ENCODE measurements at regions not wholly inside any gene's neighbourhood (a gene's known extent, or its start where the extent isn't known, plus 50 kb on each side); places are given as distances from the start of the nearest gene placed in this dataset.

DNA sequence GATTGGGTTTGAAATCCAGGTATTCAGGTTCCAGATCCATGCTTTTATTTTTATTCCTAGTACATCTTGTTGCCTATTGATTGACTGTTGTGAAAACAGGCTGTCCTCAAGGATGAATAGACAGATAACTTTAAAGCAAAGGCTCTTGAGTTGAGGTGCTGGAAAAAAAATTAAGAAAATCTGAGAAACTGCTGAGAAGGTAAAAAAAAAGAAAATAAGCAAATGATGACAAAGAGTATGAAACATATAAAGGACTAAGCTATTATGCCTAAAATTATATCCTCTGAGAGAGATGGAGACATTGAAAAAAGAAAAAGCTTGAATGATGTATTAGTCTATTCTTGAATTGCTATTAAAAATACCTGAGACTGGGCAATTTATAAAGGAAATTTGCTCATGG lies 392.3 kb upstream of the RGS17 start:
- ATAC-seq, result no peak
- TF ChIP-seq ISL1 (CRISPR knock-in tag; IDR thresholded peaks at IDR 0.05), result no peak
- no peak for TF ChIP-seq ARNTL (CRISPR knock-in tag; IDR thresholded peaks at IDR 0.05; ENCODE audit: borderline replicate concordance, low read depth)
- TF ChIP-seq ZFP3 (CRISPR knock-in tag; IDR thresholded peaks at IDR 0.05), result no peak
- no peak for TF ChIP-seq ZNF565 (CRISPR knock-in tag; conservative IDR thresholded peaks at IDR 0.05; ENCODE audit: low read depth)
- TF ChIP-seq, protein P1, sequence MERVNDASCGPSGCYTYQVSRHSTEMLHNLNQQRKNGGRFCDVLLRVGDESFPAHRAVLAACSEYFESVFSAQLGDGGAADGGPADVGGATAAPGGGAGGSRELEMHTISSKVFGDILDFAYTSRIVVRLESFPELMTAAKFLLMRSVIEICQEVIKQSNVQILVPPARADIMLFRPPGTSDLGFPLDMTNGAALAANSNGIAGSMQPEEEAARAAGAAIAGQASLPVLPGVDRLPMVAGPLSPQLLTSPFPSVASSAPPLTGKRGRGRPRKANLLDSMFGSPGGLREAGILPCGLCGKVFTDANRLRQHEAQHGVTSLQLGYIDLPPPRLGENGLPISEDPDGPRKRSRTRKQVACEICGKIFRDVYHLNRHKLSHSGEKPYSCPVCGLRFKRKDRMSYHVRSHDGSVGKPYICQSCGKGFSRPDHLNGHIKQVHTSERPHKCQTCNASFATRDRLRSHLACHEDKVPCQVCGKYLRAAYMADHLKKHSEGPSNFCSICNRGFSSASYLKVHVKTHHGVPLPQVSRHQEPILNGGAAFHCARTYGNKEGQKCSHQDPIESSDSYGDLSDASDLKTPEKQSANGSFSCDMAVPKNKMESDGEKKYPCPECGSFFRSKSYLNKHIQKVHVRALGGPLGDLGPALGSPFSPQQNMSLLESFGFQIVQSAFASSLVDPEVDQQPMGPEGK (CRISPR knock-in tag; IDR thresholded peaks at IDR 0.05; ENCODE audit: borderline replicate concordance), result no peak
- no peak for TF ChIP-seq TCF4 (CRISPR knock-in tag; IDR thresholded peaks at IDR 0.05; ENCODE audit: borderline replicate concordance)
- TF ChIP-seq, protein P2, sequence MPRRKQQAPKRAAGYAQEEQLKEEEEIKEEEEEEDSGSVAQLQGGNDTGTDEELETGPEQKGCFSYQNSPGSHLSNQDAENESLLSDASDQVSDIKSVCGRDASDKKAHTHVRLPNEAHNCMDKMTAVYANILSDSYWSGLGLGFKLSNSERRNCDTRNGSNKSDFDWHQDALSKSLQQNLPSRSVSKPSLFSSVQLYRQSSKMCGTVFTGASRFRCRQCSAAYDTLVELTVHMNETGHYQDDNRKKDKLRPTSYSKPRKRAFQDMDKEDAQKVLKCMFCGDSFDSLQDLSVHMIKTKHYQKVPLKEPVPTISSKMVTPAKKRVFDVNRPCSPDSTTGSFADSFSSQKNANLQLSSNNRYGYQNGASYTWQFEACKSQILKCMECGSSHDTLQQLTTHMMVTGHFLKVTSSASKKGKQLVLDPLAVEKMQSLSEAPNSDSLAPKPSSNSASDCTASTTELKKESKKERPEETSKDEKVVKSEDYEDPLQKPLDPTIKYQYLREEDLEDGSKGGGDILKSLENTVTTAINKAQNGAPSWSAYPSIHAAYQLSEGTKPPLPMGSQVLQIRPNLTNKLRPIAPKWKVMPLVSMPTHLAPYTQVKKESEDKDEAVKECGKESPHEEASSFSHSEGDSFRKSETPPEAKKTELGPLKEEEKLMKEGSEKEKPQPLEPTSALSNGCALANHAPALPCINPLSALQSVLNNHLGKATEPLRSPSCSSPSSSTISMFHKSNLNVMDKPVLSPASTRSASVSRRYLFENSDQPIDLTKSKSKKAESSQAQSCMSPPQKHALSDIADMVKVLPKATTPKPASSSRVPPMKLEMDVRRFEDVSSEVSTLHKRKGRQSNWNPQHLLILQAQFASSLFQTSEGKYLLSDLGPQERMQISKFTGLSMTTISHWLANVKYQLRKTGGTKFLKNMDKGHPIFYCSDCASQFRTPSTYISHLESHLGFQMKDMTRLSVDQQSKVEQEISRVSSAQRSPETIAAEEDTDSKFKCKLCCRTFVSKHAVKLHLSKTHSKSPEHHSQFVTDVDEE (CRISPR knock-in tag; IDR thresholded peaks at IDR 0.05), result no peak
- TF ChIP-seq, protein P3, sequence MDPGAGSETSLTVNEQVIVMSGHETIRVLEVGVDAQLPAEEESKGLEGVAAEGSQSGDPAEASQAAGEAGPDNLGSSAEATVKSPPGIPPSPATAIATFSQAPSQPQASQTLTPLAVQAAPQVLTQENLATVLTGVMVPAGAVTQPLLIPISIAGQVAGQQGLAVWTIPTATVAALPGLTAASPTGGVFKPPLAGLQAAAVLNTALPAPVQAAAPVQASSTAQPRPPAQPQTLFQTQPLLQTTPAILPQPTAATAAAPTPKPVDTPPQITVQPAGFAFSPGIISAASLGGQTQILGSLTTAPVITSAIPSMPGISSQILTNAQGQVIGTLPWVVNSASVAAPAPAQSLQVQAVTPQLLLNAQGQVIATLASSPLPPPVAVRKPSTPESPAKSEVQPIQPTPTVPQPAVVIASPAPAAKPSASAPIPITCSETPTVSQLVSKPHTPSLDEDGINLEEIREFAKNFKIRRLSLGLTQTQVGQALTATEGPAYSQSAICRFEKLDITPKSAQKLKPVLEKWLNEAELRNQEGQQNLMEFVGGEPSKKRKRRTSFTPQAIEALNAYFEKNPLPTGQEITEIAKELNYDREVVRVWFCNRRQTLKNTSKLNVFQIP (CRISPR knock-in tag; IDR thresholded peaks at IDR 0.05; ENCODE audit: borderline replicate concordance, low read depth), result no peak
- no peak for TF ChIP-seq GLIS3 (CRISPR knock-in tag; IDR thresholded peaks at IDR 0.05)
- TF ChIP-seq ZNF8 (CRISPR knock-in tag; IDR thresholded peaks at IDR 0.05), result no peak
- TF ChIP-seq TOX (CRISPR knock-in tag; IDR thresholded peaks at IDR 0.05; ENCODE audit: borderline replicate concordance), result no peak
- TF ChIP-seq ESRRG (CRISPR knock-in tag; IDR thresholded peaks at IDR 0.05), result no peak

DNA sequence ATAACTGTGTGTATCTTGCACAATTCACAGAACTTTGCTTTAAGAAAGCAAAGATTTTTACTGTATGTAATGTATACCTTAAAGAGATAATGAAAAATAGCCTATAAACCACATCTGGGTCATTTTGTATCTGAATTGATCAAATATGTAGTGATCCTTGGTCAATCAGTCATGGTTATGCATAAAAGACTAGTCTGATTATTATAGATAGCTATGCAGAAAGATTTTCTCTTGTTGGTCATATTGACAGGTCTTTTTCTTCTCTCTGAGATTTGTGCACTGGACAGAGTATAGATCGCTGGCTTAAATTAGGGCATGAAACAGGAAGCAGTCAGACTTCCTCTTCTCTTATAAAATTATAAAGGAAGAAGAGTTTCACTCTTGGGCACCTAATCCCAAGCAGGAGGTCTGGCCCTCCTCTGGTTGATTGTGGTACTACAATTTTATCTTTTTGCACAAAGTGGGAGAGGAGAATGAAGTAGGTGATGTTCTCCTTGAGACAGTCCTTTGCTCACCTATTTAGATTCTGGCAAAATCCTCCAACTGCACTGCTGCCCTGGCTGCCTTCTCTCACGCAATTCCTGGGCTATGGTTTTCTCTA lies 380.9 kb upstream of the RGS17 start:
- ATAC-seq, result peak; percentile 84
- TF ChIP-seq TOX (CRISPR knock-in tag; IDR thresholded peaks at IDR 0.05; ENCODE audit: borderline replicate concordance) (no peak), ISL1 (CRISPR knock-in tag; IDR thresholded peaks at IDR 0.05) (no peak)

DNA sequence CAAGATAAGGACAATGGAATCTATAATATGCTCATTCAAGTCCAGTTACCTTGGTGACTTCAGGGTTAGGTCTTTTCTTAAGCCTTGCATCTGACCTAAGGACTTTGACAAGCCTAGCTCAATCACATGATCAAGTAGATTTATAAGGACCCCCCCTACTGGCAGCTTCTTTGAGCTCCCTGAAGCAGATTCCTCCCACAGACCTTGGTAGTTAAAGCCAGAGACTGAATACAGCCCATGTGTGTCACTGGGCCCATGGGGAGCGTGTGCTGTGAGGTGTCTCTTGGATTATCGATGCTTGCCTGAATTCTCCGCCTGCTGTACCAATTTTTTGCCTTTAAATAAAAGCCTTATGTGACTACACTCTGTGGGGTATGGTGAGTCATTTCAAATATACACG lies 372.7 kb upstream of the RGS17 start:
- ATAC-seq, result no peak
- TF ChIP-seq ZNF565 (CRISPR knock-in tag; conservative IDR thresholded peaks at IDR 0.05; ENCODE audit: low read depth), result no peak
- TF ChIP-seq PPARA (CRISPR knock-in tag; IDR thresholded peaks at IDR 0.05; ENCODE audit: borderline replicate concordance), result no peak
- no peak for TF ChIP-seq ZNF8 (CRISPR knock-in tag; IDR thresholded peaks at IDR 0.05)
- TF ChIP-seq ZFP3 (CRISPR knock-in tag; IDR thresholded peaks at IDR 0.05), result no peak
- TF ChIP-seq ARNTL (CRISPR knock-in tag; IDR thresholded peaks at IDR 0.05; ENCODE audit: borderline replicate concordance, low read depth), result no peak
- no peak for TF ChIP-seq OSR1 (CRISPR knock-in tag; IDR thresholded peaks at IDR 0.05)
- TF ChIP-seq, protein P4, sequence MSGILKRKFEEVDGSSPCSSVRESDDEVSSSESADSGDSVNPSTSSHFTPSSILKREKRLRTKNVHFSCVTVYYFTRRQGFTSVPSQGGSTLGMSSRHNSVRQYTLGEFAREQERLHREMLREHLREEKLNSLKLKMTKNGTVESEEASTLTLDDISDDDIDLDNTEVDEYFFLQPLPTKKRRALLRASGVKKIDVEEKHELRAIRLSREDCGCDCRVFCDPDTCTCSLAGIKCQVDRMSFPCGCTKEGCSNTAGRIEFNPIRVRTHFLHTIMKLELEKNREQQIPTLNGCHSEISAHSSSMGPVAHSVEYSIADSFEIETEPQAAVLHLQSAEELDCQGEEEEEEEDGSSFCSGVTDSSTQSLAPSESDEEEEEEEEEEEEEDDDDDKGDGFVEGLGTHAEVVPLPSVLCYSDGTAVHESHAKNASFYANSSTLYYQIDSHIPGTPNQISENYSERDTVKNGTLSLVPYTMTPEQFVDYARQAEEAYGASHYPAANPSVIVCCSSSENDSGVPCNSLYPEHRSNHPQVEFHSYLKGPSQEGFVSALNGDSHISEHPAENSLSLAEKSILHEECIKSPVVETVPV (CRISPR knock-in tag; IDR thresholded peaks at IDR 0.05), result no peak
- no peak for TF ChIP-seq ZNF70 (CRISPR knock-in tag; IDR thresholded peaks at IDR 0.05)
- no peak for TF ChIP-seq TCF4 (CRISPR knock-in tag; IDR thresholded peaks at IDR 0.05; ENCODE audit: borderline replicate concordance)
- no peak for TF ChIP-seq ISL1 (CRISPR knock-in tag; IDR thresholded peaks at IDR 0.05)
- TF ChIP-seq ZFP30 (CRISPR knock-in tag; IDR thresholded peaks at IDR 0.05), result no peak
- TF ChIP-seq, protein P5, sequence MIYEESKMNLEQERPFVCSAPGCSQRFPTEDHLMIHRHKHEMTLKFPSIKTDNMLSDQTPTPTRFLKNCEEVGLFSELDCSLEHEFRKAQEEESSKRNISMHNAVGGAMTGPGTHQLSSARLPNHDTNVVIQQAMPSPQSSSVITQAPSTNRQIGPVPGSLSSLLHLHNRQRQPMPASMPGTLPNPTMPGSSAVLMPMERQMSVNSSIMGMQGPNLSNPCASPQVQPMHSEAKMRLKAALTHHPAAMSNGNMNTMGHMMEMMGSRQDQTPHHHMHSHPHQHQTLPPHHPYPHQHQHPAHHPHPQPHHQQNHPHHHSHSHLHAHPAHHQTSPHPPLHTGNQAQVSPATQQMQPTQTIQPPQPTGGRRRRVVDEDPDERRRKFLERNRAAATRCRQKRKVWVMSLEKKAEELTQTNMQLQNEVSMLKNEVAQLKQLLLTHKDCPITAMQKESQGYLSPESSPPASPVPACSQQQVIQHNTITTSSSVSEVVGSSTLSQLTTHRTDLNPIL (CRISPR knock-in tag; IDR thresholded peaks at IDR 0.05; ENCODE audit: low read depth), result no peak
- TF ChIP-seq, protein P3 (CRISPR knock-in tag; IDR thresholded peaks at IDR 0.05; ENCODE audit: borderline replicate concordance, low read depth), result no peak
- no peak for TF ChIP-seq SNAI2 (CRISPR knock-in tag; IDR thresholded peaks at IDR 0.05)
- no peak for TF ChIP-seq TOX (CRISPR knock-in tag; IDR thresholded peaks at IDR 0.05; ENCODE audit: borderline replicate concordance)
- TF ChIP-seq, protein P1 (CRISPR knock-in tag; IDR thresholded peaks at IDR 0.05; ENCODE audit: borderline replicate concordance), result no peak
- TF ChIP-seq ESRRG (CRISPR knock-in tag; IDR thresholded peaks at IDR 0.05), result no peak
